ENCODE measurements at regions not wholly inside any gene's neighbourhood (a gene's known extent, or its start where the extent isn't known, plus 50 kb on each side); places are given as distances from the start of the nearest gene placed in this dataset.

DNA sequence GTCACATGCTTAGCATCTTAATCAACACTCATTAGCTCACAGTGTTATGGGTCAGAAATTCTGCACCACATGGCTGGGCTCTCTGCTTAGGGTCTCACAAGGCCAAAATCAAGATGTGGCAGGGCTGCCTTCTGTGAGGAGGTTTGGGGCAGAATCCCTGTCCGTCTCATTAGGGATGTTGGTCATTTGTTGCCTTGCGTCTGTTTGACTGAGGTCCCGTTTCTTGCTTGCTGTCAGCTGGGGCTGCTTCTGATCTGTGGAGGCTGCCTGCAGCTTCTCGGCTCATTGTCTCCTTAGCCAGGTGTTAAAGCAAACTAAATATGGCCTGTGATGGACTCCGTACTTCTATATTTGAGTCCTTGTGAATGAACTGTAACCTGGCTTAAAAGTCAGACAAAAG lies 146.5 kb downstream of the NDUFA10 start:
- TF ChIP-seq, protein P1, sequence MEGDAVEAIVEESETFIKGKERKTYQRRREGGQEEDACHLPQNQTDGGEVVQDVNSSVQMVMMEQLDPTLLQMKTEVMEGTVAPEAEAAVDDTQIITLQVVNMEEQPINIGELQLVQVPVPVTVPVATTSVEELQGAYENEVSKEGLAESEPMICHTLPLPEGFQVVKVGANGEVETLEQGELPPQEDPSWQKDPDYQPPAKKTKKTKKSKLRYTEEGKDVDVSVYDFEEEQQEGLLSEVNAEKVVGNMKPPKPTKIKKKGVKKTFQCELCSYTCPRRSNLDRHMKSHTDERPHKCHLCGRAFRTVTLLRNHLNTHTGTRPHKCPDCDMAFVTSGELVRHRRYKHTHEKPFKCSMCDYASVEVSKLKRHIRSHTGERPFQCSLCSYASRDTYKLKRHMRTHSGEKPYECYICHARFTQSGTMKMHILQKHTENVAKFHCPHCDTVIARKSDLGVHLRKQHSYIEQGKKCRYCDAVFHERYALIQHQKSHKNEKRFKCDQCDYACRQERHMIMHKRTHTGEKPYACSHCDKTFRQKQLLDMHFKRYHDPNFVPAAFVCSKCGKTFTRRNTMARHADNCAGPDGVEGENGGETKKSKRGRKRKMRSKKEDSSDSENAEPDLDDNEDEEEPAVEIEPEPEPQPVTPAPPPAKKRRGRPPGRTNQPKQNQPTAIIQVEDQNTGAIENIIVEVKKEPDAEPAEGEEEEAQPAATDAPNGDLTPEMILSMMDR (IDR thresholded peaks at IDR 0.05; ENCODE audit: insufficient read depth, low read length): no peak
- TF ChIP-seq POLR2AphosphoS5 (IDR thresholded peaks at IDR 0.05; ENCODE audit: low read depth) (no peak), SPI1 (IDR thresholded peaks at IDR 0.05; ENCODE audit: borderline replicate concordance, low read depth) (no peak)
- TF ChIP-seq, protein P2, sequence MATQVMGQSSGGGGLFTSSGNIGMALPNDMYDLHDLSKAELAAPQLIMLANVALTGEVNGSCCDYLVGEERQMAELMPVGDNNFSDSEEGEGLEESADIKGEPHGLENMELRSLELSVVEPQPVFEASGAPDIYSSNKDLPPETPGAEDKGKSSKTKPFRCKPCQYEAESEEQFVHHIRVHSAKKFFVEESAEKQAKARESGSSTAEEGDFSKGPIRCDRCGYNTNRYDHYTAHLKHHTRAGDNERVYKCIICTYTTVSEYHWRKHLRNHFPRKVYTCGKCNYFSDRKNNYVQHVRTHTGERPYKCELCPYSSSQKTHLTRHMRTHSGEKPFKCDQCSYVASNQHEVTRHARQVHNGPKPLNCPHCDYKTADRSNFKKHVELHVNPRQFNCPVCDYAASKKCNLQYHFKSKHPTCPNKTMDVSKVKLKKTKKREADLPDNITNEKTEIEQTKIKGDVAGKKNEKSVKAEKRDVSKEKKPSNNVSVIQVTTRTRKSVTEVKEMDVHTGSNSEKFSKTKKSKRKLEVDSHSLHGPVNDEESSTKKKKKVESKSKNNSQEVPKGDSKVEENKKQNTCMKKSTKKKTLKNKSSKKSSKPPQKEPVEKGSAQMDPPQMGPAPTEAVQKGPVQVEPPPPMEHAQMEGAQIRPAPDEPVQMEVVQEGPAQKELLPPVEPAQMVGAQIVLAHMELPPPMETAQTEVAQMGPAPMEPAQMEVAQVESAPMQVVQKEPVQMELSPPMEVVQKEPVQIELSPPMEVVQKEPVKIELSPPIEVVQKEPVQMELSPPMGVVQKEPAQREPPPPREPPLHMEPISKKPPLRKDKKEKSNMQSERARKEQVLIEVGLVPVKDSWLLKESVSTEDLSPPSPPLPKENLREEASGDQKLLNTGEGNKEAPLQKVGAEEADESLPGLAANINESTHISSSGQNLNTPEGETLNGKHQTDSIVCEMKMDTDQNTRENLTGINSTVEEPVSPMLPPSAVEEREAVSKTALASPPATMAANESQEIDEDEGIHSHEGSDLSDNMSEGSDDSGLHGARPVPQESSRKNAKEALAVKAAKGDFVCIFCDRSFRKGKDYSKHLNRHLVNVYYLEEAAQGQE (IDR thresholded peaks at IDR 0.05; ENCODE audit: insufficient replicate concordance, low read depth): no peak
